ENCODE measurements at regions not wholly inside any gene's neighbourhood (a gene's known extent, or its start where the extent isn't known, plus 50 kb on each side); places are given as distances from the start of the nearest gene placed in this dataset.
A peak's percentile ranks its signal among the peaks of the same experiment; 100 is the strongest.

DNA sequence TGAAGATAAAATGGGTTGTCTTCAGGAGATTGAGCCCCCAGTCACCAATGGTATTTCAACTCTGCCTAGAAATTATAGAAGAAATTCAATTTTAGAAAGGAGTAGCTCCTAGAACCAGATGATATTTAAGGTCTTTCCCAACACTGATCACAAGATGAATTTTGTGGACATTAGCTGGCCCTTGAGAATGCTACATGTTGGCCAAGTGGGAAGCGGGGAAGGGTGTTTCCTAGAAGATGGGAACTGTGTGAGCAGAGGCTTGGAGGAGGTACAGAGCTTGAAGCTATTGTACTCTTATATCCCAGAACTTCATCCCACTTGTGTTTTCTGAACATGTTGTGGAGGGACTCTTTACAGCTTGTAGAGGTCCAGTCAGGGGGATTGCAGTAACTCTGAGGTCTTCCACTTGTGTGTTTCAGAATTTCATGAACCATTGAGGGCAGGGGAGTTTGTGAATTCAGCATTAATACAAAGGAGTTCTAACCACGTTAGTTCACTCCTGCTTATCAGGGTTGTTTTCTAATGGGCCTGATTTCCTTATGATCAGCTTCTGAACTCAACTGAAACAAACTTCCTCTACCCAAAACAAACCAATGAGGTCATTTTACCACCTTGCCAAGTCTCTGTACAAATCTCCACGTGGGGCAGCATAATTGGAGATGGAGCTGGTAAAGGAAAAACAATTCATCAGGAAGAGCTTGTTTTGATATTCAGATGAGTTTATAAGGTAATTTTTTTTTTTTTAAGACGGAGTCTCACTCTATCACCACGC, 152.6 kb upstream of the TPM1 start:
- DNase-seq (ENCODE audit: low read depth, low spot score): no peak
- ChIA-PET CTCF (interaction anchor here (0.8 to 1.3 kb wide), 3 partner anchors 148 to 203 kb away, joined by 3 to 4 read pairs (median 3); no protein-coding TSS in a partner anchor), POLR2A (interaction anchor here (1.0 to 1.4 kb wide), 4 partner anchors 39 to 157 kb away, joined by 3 to 8 read pairs (median 5); partner anchors contain the start of gene TPM1)
- TF ChIP-seq, protein P1, sequence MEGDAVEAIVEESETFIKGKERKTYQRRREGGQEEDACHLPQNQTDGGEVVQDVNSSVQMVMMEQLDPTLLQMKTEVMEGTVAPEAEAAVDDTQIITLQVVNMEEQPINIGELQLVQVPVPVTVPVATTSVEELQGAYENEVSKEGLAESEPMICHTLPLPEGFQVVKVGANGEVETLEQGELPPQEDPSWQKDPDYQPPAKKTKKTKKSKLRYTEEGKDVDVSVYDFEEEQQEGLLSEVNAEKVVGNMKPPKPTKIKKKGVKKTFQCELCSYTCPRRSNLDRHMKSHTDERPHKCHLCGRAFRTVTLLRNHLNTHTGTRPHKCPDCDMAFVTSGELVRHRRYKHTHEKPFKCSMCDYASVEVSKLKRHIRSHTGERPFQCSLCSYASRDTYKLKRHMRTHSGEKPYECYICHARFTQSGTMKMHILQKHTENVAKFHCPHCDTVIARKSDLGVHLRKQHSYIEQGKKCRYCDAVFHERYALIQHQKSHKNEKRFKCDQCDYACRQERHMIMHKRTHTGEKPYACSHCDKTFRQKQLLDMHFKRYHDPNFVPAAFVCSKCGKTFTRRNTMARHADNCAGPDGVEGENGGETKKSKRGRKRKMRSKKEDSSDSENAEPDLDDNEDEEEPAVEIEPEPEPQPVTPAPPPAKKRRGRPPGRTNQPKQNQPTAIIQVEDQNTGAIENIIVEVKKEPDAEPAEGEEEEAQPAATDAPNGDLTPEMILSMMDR (IDR thresholded peaks at IDR 0.05; ENCODE audit: insufficient read depth, low read length, missing control alignments): no peak
- H3K4me3 ChIP-seq (ENCODE audit: low read depth, low read length): no peak overlapping the region

- no peak overlapping the region for H3K4me3 ChIP-seq (ENCODE audit: low read depth, low read length)
- DNase-seq (ENCODE audit: low read depth, low spot score): no peak
- ChIA-PET CTCF (interaction anchor here (1.8 to 2.5 kb wide), 3 partner anchors 10 to 153 kb away, joined by 7 to 10 read pairs (median 8); no protein-coding TSS in a partner anchor), POLR2A (interaction anchor here (0.6 to 2.9 kb wide), 5 partner anchors 34 to 633 kb away, joined by 3 to 19 read pairs (median 8); partner anchors contain the start of gene TPM1)
- TF ChIP-seq, protein P1 (IDR thresholded peaks at IDR 0.05; ENCODE audit: insufficient read depth, low read length, missing control alignments): no peak
Measured at GRCh38 chr15:62894322-62895085, 148.0 kb upstream of the TPM1 start.

DNA sequence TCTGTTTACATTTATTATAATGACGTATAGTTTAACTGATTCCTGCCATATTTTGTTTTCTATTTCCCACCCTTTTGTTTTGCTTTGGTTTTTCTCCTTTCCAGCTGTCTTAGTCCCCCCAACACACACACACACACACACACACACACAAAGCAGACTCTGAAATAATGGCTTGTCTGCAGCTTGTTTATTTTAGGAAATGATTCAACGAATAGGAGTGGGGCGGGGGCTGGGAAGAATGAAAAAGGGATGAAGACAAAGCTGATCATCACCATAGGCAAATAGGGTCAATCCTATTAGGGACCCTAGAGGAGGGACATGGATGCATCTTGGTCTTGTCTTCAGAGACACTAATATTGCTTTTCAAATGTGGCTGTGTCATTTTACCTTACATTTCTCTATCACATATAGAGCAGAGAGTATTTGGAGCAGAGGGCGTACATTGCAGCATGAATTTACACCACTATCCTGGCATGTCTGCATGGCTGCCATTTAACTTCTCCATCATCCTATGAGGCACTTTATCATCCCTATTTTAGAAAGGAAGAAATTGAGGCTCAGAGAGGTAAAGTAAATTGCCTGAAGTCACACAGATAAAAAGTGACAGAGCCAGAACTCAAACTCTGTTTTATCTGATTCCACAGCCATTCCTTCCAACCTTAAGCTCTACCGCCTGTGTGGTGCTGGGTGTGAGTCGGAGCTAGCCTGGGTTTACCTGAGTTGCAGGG, 147.2 kb upstream of the TPM1 start:
- POLR2A ChIA-PET: interaction anchor here (0.6 to 2.9 kb wide), 9 partner anchors 34 to 634 kb away, joined by 3 to 19 read pairs (median 5); partner anchors contain the start of gene TPM1
- no peak overlapping the region for H3K4me3 ChIP-seq (ENCODE audit: low read depth, low read length)
- CTCF ChIA-PET: interaction anchor here (0.9 to 2.5 kb wide), 6 partner anchors 11 to 152 kb away, joined by 3 to 10 read pairs (median 6); no protein-coding TSS in a partner anchor
- no peak for DNase-seq (ENCODE audit: low read depth, low spot score)
- TF ChIP-seq, protein P1 (IDR thresholded peaks at IDR 0.05; ENCODE audit: insufficient read depth, low read length, missing control alignments): no peak

DNA sequence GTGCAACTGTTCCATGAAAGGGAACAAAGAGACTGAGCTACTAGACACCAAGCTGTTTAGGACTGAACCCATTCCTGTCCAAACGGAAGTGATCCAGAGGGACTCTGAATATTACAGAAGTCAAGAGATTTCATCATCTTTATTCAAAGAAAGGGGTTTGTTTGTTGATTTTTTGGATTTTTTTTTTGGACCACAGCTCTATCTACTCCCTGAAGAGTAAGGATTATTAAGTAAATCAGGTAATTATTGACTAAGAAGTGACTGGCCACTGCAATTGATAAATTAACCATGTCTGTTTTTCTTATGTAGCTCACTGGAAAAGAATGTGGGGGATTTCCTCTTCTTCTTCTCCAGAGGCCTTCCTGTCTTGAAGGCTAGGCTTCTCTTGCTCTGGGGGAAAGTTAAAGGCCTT, 146.6 kb upstream of the TPM1 start:
- peak; percentile 84 for DNase-seq (ENCODE audit: low read depth, low spot score)
- CTCF ChIA-PET: interaction anchor here (0.9 to 2.5 kb wide), 7 partner anchors 11 to 152 kb away, joined by 3 to 10 read pairs (median 5); no protein-coding TSS in a partner anchor
- H3K4me3 ChIP-seq (ENCODE audit: low read depth, low read length): no peak overlapping the region
- POLR2A ChIA-PET: interaction anchor here (0.7 to 2.9 kb wide), 10 partner anchors 33 to 161 kb away, joined by 3 to 19 read pairs (median 4); partner anchors contain the start of gene TPM1
- TF ChIP-seq, protein P1 (IDR thresholded peaks at IDR 0.05; ENCODE audit: insufficient read depth, low read length, missing control alignments): no peak

DNA sequence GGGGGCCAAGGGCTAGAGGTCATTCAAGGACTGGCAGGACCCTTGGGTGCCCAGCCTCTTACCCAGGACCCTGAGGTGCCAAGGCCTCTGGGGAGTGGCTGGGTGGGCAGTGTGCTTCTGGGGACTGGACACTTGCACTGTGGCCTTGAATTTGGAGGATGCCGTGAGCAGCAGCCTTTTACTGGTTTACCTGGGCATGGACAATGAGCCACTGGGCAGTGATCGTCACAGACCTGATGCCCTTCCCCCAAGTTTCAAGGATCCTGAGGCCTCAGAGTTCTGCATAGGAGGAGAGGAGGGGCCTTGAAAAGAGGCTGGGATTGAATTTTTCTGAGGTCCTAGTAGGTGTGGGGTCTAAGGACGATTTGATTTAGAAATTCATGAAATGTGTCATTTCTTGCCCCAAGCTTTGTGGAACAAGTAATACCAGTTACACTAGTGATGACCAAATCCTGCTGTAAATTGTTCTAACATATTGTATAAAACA, 146.1 kb upstream of the TPM1 start:
- CTCF ChIA-PET: interaction anchor here (0.9 to 2.5 kb wide), 5 partner anchors 31 to 151 kb away, joined by 3 to 8 read pairs (median 3); no protein-coding TSS in a partner anchor
- no peak for DNase-seq (ENCODE audit: low read depth, low spot score)
- H3K4me3 ChIP-seq (ENCODE audit: low read depth, low read length): no peak overlapping the region
- TF ChIP-seq, protein P1 (IDR thresholded peaks at IDR 0.05; ENCODE audit: insufficient read depth, low read length, missing control alignments): no peak
- POLR2A ChIA-PET: interaction anchor here (0.7 to 2.9 kb wide), 12 partner anchors 16 to 161 kb away, joined by 3 to 19 read pairs (median 4); partner anchors contain the start of gene TPM1
